ENCODE measurements at regions not wholly inside any gene's neighbourhood (a gene's known extent, or its start where the extent isn't known, plus 50 kb on each side); places are given as distances from the start of the nearest gene placed in this dataset.

DNA sequence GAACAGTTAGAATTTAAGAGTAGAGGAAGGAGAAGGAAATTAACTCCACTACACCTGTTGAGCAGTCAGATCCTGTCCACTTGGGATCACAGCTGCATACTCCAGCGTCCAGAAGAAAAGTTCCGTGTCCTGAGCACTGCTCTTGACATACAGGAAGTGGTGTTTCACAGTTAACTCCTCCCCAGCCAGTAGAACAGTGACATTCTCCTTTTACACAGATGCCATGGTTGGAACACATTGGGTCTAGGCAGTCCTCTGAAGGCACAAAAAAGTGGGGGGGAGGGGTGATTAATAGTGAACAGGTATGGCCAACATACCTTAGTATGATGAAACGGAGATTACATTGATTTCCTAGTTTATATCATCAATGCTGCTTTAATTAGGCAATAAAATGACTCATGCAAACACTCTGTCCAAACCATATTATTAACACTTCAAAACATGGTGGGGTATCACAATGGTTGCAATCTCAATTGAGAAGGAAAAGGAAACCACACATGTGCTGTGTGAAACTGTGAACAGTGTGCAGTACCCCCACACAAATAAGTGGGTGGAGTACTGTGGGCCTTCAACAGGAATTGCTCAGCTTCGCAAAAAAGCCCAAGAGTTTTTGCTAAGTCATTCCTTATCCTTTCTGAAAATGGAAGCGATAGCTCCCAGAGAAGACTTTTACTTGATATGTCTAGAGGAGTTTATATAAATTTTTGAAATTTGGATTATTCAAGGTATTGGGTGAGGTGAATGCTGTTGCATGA is 295.6 kb downstream of the SH2D1A start (continued):
- TF ChIP-seq, protein P1, sequence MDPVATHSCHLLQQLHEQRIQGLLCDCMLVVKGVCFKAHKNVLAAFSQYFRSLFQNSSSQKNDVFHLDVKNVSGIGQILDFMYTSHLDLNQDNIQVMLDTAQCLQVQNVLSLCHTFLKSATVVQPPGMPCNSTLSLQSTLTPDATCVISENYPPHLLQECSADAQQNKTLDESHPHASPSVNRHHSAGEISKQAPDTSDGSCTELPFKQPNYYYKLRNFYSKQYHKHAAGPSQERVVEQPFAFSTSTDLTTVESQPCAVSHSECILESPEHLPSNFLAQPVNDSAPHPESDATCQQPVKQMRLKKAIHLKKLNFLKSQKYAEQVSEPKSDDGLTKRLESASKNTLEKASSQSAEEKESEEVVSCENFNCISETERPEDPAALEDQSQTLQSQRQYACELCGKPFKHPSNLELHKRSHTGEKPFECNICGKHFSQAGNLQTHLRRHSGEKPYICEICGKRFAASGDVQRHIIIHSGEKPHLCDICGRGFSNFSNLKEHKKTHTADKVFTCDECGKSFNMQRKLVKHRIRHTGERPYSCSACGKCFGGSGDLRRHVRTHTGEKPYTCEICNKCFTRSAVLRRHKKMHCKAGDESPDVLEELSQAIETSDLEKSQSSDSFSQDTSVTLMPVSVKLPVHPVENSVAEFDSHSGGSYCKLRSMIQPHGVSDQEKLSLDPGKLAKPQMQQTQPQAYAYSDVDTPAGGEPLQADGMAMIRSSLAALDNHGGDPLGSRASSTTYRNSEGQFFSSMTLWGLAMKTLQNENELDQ (CRISPR knock-in tag; IDR thresholded peaks at IDR 0.05; ENCODE audit: borderline replicate concordance): no peak
- TF ChIP-seq FOXA1 (IDR thresholded peaks at IDR 0.05; ENCODE audit: borderline replicate concordance): no peak
- TF ChIP-seq CREM (IDR thresholded peaks at IDR 0.05; ENCODE audit: low read depth): no peak
- no peak for TF ChIP-seq SRSF1 (IDR thresholded peaks at IDR 0.05; ENCODE audit: low read depth, low read length)
- no peak for TF ChIP-seq POLR3A (IDR thresholded peaks at IDR 0.05; ENCODE audit: borderline replicate concordance, extremely low read depth, insufficient read depth, insufficient read length)
- no peak for TF ChIP-seq KHSRP (IDR thresholded peaks at IDR 0.05)
- TF ChIP-seq LCOR (CRISPR knock-in tag; IDR thresholded peaks at IDR 0.05): no peak
- TF ChIP-seq SMAD4 (CRISPR knock-in tag; conservative IDR thresholded peaks at IDR 0.05): peak; percentile 36; the same call in 1 of the 2 replicates
- no peak for TF ChIP-seq CBX5 (IDR thresholded peaks at IDR 0.05; ENCODE audit: borderline replicate concordance, low read depth)
- TF ChIP-seq, protein P2, sequence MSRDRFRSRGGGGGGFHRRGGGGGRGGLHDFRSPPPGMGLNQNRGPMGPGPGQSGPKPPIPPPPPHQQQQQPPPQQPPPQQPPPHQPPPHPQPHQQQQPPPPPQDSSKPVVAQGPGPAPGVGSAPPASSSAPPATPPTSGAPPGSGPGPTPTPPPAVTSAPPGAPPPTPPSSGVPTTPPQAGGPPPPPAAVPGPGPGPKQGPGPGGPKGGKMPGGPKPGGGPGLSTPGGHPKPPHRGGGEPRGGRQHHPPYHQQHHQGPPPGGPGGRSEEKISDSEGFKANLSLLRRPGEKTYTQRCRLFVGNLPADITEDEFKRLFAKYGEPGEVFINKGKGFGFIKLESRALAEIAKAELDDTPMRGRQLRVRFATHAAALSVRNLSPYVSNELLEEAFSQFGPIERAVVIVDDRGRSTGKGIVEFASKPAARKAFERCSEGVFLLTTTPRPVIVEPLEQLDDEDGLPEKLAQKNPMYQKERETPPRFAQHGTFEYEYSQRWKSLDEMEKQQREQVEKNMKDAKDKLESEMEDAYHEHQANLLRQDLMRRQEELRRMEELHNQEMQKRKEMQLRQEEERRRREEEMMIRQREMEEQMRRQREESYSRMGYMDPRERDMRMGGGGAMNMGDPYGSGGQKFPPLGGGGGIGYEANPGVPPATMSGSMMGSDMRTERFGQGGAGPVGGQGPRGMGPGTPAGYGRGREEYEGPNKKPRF (IDR thresholded peaks at IDR 0.05; ENCODE audit: low read depth, low read length): no peak
- no peak for TF ChIP-seq DNMT1 (IDR thresholded peaks at IDR 0.05)
- no peak for TF ChIP-seq ZNF12 (CRISPR knock-in tag; IDR thresholded peaks at IDR 0.05)
- no peak for TF ChIP-seq ZBTB1 (CRISPR knock-in tag; IDR thresholded peaks at IDR 0.05; ENCODE audit: borderline replicate concordance, low read depth)
- TF ChIP-seq, protein P3, sequence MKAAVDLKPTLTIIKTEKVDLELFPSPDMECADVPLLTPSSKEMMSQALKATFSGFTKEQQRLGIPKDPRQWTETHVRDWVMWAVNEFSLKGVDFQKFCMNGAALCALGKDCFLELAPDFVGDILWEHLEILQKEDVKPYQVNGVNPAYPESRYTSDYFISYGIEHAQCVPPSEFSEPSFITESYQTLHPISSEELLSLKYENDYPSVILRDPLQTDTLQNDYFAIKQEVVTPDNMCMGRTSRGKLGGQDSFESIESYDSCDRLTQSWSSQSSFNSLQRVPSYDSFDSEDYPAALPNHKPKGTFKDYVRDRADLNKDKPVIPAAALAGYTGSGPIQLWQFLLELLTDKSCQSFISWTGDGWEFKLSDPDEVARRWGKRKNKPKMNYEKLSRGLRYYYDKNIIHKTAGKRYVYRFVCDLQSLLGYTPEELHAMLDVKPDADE (conservative IDR thresholded peaks at IDR 0.05; ENCODE audit: control insufficient read depth, low read depth, low read length): no peak
- no peak for TF ChIP-seq CXXC5 (CRISPR knock-in tag; IDR thresholded peaks at IDR 0.05)
- TF ChIP-seq, protein P4, sequence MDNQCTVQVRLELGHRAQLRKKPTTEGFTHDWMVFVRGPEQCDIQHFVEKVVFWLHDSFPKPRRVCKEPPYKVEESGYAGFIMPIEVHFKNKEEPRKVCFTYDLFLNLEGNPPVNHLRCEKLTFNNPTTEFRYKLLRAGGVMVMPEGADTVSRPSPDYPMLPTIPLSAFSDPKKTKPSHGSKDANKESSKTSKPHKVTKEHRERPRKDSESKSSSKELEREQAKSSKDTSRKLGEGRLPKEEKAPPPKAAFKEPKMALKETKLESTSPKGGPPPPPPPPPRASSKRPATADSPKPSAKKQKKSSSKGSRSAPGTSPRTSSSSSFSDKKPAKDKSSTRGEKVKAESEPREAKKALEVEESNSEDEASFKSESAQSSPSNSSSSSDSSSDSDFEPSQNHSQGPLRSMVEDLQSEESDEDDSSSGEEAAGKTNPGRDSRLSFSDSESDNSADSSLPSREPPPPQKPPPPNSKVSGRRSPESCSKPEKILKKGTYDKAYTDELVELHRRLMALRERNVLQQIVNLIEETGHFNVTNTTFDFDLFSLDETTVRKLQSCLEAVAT (IDR thresholded peaks at IDR 0.05): no peak
- TF ChIP-seq ESRRB (CRISPR knock-in tag; IDR thresholded peaks at IDR 0.05; ENCODE audit: borderline replicate concordance): no peak
- TF ChIP-seq NCOA6 (IDR thresholded peaks at IDR 0.05): no peak
- TF ChIP-seq, protein P5, sequence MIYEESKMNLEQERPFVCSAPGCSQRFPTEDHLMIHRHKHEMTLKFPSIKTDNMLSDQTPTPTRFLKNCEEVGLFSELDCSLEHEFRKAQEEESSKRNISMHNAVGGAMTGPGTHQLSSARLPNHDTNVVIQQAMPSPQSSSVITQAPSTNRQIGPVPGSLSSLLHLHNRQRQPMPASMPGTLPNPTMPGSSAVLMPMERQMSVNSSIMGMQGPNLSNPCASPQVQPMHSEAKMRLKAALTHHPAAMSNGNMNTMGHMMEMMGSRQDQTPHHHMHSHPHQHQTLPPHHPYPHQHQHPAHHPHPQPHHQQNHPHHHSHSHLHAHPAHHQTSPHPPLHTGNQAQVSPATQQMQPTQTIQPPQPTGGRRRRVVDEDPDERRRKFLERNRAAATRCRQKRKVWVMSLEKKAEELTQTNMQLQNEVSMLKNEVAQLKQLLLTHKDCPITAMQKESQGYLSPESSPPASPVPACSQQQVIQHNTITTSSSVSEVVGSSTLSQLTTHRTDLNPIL (CRISPR knock-in tag; IDR thresholded peaks at IDR 0.05): no peak
- TF ChIP-seq MIER1 (IDR thresholded peaks at IDR 0.05; ENCODE audit: low read depth): no peak

All from K562 (cell line).